Gastroesophageal sphincter (tissue), 3 donors: ENCODE measurements at regions not wholly inside any gene's neighbourhood (a gene's known extent, or its start where the extent isn't known, plus 50 kb on each side); places are given as distances from the start of the nearest gene placed in this dataset.

Experiments
- CTCF ChIP-seq, 4 experiments: fragments of 200-600 bp in 2 of 4; fragments of 450-650 bp in 2 of 4; sonication (generic) in 1 of 4; IDR thresholded peaks; one replicate each; pipeline ENCODE4 v1.5.1; 2017 to 2019; ENCODE audit warnings: antibody characterized with exemption in 4 of 4, mild to moderate bottlenecking in 2 of 4, moderate library complexity in 2 of 4
- POLR2A ChIP-seq, 2 donors: fragments of 450-650 bp; IDR thresholded peaks; one replicate each; pipeline ENCODE4 v1.6.1; 2017; ENCODE audit warnings: antibody characterized with exemption in 2 of 2, mild to moderate bottlenecking in 2 of 2, moderate library complexity in 1 of 2
- POLR2AphosphoS5 ChIP-seq: sonication (generic); formaldehyde crosslinking; IDR thresholded peaks from one replicate; pipeline ENCODE4 v1.6.1; 2017; ENCODE audit warnings: antibody characterized with exemption

GRCh38 chrX:40173143-40174000, 75.6 kb upstream of the BCOR start:
- TF ChIP-seq CTCF (IDR thresholded peaks at IDR 0.05) (no peak), POLR2AphosphoS5 (no peak), POLR2A (IDR thresholded peaks at IDR 0.05) (no peak)
